OCI-LY7 (cell line): ENCODE measurements at regions not wholly inside any gene's neighbourhood (a gene's known extent, or its start where the extent isn't known, plus 50 kb on each side); places are given as distances from the start of the nearest gene placed in this dataset.

ENCODE experiments used
- EZH2phosphoT487 ChIP-seq: fragments of 200-600 bp; sonication (generic); IDR thresholded peaks from 2 replicates; pipeline ENCODE4 v1.6.1; 2018; ENCODE audit warnings: low read depth, borderline replicate concordance, mild to moderate bottlenecking, mixed run types, antibody characterized with exemption, low read length, moderate library complexity, mixed read lengths
- TF ChIP-seq, protein P1 (sequence below): fragments of 200-600 bp; sonication (generic); conservative IDR thresholded peaks from 2 replicates; pipeline ENCODE4 v1.5.1; 2014; ENCODE audit warnings: mild to moderate bottlenecking, antibody characterized with exemption, low read length, moderate library complexity, mixed read lengths

DNA sequence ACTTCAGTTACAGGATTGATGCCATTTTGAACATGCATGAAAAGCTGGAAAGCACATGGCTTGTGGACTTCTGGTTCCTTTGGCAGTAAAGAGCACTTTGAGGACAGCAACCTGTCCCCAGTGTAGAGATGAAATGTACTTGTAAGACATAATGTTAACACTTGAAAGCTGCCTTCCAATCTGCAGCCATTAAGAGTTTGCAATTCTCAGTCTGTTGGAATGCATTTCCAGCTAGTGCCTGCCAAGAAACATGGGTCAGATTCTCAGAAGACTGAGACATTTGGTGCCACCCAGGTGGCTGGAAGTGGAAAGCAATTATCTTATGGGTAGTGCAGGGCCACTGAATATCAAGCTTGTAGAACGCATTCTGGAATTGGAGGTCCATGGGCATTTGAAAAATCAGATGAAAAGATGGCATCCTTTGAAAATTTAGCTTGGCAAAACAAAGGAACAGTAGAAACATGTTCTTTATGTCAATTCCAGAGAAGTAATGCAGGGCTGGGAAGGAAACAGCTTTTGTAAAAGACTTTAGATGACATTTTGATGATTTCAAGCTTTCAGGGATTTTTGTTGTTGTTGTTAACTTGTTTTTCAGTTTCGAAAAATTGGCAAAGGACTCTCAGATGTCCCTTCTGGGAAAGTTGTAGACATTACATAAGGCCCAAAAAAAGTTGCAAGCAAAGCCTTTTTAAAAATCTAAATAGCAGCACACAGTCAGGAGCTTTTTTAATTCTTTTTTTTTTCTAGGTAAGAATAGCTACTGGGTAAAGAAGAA is 147.0 kb downstream of the ABCA8 start:
- TF ChIP-seq, protein P1, sequence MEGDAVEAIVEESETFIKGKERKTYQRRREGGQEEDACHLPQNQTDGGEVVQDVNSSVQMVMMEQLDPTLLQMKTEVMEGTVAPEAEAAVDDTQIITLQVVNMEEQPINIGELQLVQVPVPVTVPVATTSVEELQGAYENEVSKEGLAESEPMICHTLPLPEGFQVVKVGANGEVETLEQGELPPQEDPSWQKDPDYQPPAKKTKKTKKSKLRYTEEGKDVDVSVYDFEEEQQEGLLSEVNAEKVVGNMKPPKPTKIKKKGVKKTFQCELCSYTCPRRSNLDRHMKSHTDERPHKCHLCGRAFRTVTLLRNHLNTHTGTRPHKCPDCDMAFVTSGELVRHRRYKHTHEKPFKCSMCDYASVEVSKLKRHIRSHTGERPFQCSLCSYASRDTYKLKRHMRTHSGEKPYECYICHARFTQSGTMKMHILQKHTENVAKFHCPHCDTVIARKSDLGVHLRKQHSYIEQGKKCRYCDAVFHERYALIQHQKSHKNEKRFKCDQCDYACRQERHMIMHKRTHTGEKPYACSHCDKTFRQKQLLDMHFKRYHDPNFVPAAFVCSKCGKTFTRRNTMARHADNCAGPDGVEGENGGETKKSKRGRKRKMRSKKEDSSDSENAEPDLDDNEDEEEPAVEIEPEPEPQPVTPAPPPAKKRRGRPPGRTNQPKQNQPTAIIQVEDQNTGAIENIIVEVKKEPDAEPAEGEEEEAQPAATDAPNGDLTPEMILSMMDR, result no peak
- TF ChIP-seq EZH2phosphoT487, result no peak
